ENCODE measurements at regions not wholly inside any gene's neighbourhood (a gene's known extent, or its start where the extent isn't known, plus 50 kb on each side); places are given as distances from the start of the nearest gene placed in this dataset.

- Mint-ChIP-seq H3K27ac (no peak overlapping the region), H3K9me3 (no peaks in the 10 kb centered on the region), H3K4me3 (no peak overlapping the region), H3K27me3 (no peaks in the 10 kb centered on the region), H3K36me3 (ENCODE audit: low read depth) (no peaks in the 10 kb centered on the region), H3K4me1 (ENCODE audit: low read depth) (no peaks in the 10 kb centered on the region)
- no peak overlapping the region for H3K4me3 ChIP-seq (ENCODE audit: low read length)
- peaks cover 0 to 5% of the 10 kb centered on the region in 2 experiments for H3K27me3 ChIP-seq (ENCODE audit: control insufficient read depth in 1 of 2, insufficient read depth in 2 of 2, low read length in 2 of 2)
- H3K4me1 ChIP-seq (ENCODE audit: insufficient read depth, low read length), result no peaks in the 10 kb centered on the region
- DNase-seq, result no peak
- no peaks in the 10 kb centered on the region for H3K36me3 ChIP-seq (ENCODE audit: insufficient read depth, low read length)
- ChIA-PET CTCF (no interaction called here), POLR2A (interaction anchor here (0.5 kb wide), 1 partner anchor 737 kb away, joined by 3 read pairs; no protein-coding TSS in a partner anchor)
- no peaks in the 10 kb centered on the region for H3K9me3 ChIP-seq (ENCODE audit: control insufficient read depth in 1 of 2, insufficient read depth in 1 of 2, low read length in 2 of 2)
- no peak overlapping the region for H3K27ac ChIP-seq (ENCODE audit: low read depth in 1 of 2, low read length in 2 of 2)
- no peak for TF ChIP-seq CTCF (IDR thresholded peaks at IDR 0.05)
- ATAC-seq (ENCODE audit: poor library complexity), result no peak
- intact Hi-C loops (cut with DNase I, micrococcal nuclease), result no loop called here
Measured at GRCh38 chr3:151552589-151552988, 91.7 kb upstream of the IGSF10 start.

GRCh38 chr3:151550642-151551041, 89.8 kb upstream of the IGSF10 start:
- H3K27me3 ChIP-seq (ENCODE audit: control insufficient read depth in 1 of 2, insufficient read depth in 2 of 2, low read length in 2 of 2), result peaks cover 0 to 5% of the 10 kb centered on the region in 2 experiments
- H3K9me3 ChIP-seq (ENCODE audit: control insufficient read depth in 1 of 2, insufficient read depth in 1 of 2, low read length in 2 of 2), result no peaks in the 10 kb centered on the region
- Mint-ChIP-seq H3K4me3 (no peak overlapping the region), H3K27ac (no peak overlapping the region), H3K9me3 (no peaks in the 10 kb centered on the region), H3K4me1 (ENCODE audit: low read depth) (no peaks in the 10 kb centered on the region), H3K36me3 (ENCODE audit: low read depth) (no peaks in the 10 kb centered on the region), H3K27me3 (no peaks in the 10 kb centered on the region)
- no peaks in the 10 kb centered on the region for H3K36me3 ChIP-seq (ENCODE audit: insufficient read depth, low read length)
- no peak for ATAC-seq (ENCODE audit: poor library complexity)
- DNase-seq, result no peak
- ChIA-PET CTCF (no interaction called here), POLR2A (no interaction called here)
- intact Hi-C loops (cut with DNase I, micrococcal nuclease), result no loop called here
- no peak overlapping the region for H3K4me3 ChIP-seq (ENCODE audit: low read length)
- no peaks in the 10 kb centered on the region for H3K4me1 ChIP-seq (ENCODE audit: insufficient read depth, low read length)
- H3K27ac ChIP-seq (ENCODE audit: low read depth in 1 of 2, low read length in 2 of 2), result no peak overlapping the region
- TF ChIP-seq CTCF (IDR thresholded peaks at IDR 0.05), result no peak

- Mint-ChIP-seq H3K9me3 (no peaks in the 10 kb centered on the region), H3K4me3 (no peak overlapping the region)
Measured at GRCh38 chr3:151550025-151550618, 89.3 kb upstream of the IGSF10 start.

More at GRCh38 chr3:151550025-151550618, 89.3 kb upstream of the IGSF10 start:
- H3K4me1 Mint-ChIP-seq (ENCODE audit: low read depth), result no peaks in the 10 kb centered on the region
- TF ChIP-seq CTCF (IDR thresholded peaks at IDR 0.05), result no peak
- POLR2A ChIA-PET, result no interaction called here
- no peak for ATAC-seq (ENCODE audit: poor library complexity)
- H3K27ac ChIP-seq (ENCODE audit: low read depth in 1 of 2, low read length in 2 of 2), result no peak overlapping the region
- H3K27me3 ChIP-seq (ENCODE audit: control insufficient read depth in 1 of 2, insufficient read depth in 2 of 2, low read length in 2 of 2), result peaks cover 0 to 5% of the 10 kb centered on the region in 2 experiments
- no peak for DNase-seq
- CTCF ChIA-PET, result no interaction called here
- no peak overlapping the region for H3K27ac Mint-ChIP-seq
- no peaks in the 10 kb centered on the region for H3K9me3 ChIP-seq (ENCODE audit: control insufficient read depth in 1 of 2, insufficient read depth in 1 of 2, low read length in 2 of 2)
- no peaks in the 10 kb centered on the region for H3K27me3 Mint-ChIP-seq
- intact Hi-C loops (cut with DNase I, micrococcal nuclease), result no loop called here
- H3K4me3 ChIP-seq (ENCODE audit: low read length), result no peak overlapping the region
- no peaks in the 10 kb centered on the region for H3K36me3 ChIP-seq (ENCODE audit: insufficient read depth, low read length)
- no peaks in the 10 kb centered on the region for H3K4me1 ChIP-seq (ENCODE audit: insufficient read depth, low read length)
- no peaks in the 10 kb centered on the region for H3K36me3 Mint-ChIP-seq (ENCODE audit: low read depth)
